Eye (tissue), 1 donor: ENCODE measurements at regions not wholly inside any gene's neighbourhood (a gene's known extent, or its start where the extent isn't known, plus 50 kb on each side); places are given as distances from the start of the nearest gene placed in this dataset.
"Not testable (repeated sequence)": the region's sequence is repeated elsewhere in the genome, so short reads cannot be mapped to it uniquely, and the experiment has no call there.

Experiments
- DNase-seq: peaks from one replicate; pipeline ENCODE4 v3.0.0-alpha.2; 2015

GRCh38 chr5:124154714-124155113 lies 591.7 kb downstream of the ZNF608 start:
- no peak for DNase-seq

DNA sequence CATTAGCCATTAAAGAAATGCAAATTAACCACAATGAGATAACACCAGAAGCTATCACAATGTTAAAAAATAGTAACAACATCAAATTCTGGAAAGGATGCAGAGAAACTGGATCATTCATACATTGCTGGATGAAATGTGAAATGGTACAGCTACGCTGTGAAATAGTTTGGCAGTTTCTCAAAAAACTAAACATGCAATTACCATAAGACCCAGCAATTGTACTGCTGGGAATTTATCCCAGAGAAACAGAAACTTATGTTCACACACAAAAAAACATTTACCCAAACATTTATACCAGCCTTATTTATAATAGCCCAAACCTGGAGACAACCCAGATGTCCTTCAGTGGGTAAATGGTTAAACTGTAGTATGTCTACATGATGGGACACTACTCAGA lies 592.9 kb downstream of the ZNF608 start:
- DNase-seq, result no peak

- DNase-seq, result no peak
Observed at GRCh38 chr5:124148574-124148973, 597.9 kb downstream of the ZNF608 start.

- DNase-seq, result no peak
Observed at GRCh38 chr5:124140060-124140459, 606.4 kb downstream of the ZNF608 start.

DNA sequence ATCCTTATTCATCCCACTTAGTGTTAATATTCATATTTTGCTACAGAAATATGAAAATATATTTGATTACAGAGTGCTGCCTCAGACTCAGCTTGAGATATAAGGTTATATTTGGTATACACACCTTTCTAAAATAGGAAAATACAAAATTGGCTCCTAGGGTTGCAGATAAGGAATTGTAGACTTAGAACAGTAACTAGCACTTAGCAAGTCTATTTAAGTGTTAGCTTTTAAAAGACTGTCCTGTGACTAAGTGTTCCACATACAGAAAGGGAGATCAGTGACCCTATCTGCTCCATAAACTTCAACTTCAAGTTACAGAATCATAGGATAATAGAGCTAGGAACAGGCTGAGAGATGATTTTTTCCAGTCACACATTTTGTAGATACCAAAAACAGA lies 607.0 kb downstream of the ZNF608 start:
- DNase-seq, result no peak

GRCh38 chr5:124136609-124137008 lies 609.8 kb downstream of the ZNF608 start:
- no peak for DNase-seq

- DNase-seq, result no peak
Observed at GRCh38 chr5:124134941-124135340, 611.5 kb downstream of the ZNF608 start.

GRCh38 chr5:124133406-124133805 lies 613.0 kb downstream of the ZNF608 start:
- no peak for DNase-seq

GRCh38 chr5:124132843-124133242 lies 613.6 kb downstream of the ZNF608 start:
- DNase-seq, result no peak

GRCh38 chr5:124131466-124131865 lies 615.0 kb downstream of the ZNF608 start:
- DNase-seq, result no peak

- DNase-seq, result no peak
Observed at GRCh38 chr5:124130816-124131215, 615.6 kb downstream of the ZNF608 start.

DNA sequence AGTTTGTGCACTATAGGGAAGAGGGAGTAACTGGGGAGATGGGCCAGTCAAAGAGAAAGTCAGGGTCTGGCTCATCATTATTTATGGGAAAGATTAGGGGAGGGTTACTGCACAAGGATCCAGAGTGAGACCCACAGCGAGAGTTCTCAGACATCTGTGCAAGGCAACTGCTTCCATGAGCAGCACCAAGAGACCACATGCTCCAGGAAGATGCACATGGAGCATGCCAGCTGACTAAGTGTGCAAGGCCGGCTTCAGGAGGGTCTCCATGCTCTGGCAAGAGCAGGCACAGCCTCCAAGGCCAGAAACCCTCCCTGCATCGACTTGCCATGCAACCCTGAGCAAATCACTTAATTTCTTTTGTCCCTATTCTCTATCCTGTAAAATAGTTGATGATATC lies 616.9 kb downstream of the CSNK1G3 start:
- no peak for DNase-seq

GRCh38 chr5:124126504-124127217 lies 614.7 kb downstream of the CSNK1G3 start:
- DNase-seq, result no peak

DNA sequence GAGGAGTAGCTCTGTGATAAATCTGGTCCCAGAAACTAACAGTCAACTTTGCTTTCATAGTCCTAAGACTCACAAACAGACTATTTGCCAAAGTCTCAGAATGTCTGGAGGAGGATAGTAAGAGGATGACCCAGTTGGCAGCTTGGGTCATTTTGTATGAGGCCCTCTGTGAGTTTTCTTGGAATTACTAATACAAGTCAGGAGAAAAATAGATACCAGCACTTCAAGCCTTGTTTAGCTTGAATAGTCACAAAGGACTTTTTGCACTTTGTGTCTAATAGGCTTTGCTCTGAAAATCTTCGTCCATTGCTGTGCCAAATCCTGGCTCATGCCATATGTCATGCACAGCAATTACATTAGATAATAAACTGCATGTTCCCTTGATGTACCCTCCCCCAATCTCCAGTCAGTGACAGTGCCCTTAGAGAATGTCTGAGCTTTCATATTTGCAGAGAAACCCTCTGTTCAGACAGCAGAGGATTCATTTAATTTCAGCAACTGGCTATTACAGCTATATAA lies 612.8 kb downstream of the CSNK1G3 start:
- peak; percentile 67 for DNase-seq

DNA sequence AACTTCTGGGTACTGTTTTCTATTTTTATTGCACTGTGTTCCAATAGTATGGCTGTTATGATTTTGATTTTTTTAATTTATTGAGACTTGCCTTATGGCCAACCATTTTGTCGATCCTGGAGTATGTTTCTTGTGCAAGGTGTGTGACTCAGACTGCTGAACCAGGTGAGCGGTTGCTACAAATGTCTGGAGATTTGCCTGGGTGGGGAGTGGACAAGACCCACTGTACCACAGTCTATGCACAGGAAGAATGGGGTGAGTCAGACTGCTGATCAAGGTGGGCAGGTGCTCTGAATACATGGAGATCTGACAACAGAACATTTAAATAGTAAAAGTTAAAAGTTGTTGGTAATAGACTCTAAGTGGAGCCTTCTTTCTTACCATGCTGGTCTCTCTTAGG lies 609.2 kb downstream of the CSNK1G3 start:
- DNase-seq, result no peak

- no peak for DNase-seq
Observed at GRCh38 chr5:124114911-124115310, 602.9 kb downstream of the CSNK1G3 start.

GRCh38 chr5:124111886-124112285 lies 599.9 kb downstream of the CSNK1G3 start:
- DNase-seq, result no peak

GRCh38 chr5:124110942-124111341 lies 599.0 kb downstream of the CSNK1G3 start:
- DNase-seq, result no peak

DNA sequence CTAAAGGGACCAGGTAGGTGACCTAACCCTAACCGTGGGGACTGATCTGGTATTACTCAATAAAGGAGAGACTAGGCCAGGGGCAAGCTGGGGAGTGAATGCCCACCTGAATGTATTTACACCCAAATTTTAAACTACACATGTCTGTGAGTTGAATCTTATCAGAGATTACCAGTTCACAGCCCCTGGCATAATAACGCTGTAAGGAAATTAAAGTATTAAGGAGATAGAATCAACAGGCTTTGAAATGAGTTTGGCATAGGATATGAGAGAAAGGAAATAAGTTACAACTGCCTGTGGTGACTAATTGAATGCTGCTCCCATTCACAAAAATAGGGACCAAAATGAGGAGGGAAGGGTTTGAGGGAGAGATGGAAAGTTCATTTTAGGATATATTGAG lies 593.3 kb downstream of the CSNK1G3 start:
- DNase-seq, result no peak

DNA sequence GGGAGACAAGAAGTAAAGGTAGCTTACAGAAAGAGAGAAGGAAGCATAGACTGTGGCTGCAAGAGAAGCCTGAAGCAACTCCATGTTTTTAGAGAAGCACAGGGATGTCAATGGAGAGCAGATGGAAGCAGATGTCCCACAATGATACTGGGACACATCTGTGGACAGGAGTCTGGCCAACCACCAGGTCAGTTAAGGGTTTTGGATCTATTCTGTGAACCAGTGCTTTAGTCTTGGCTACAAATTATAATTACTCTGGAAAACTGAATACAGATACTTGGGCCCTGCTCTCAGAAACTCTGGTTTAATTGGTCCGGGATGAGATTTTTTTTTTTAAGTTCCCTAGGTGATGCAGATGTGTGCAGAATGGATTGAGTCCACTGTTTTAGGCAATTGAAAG lies 592.8 kb downstream of the CSNK1G3 start:
- no peak for DNase-seq

GRCh38 chr5:124104344-124104743 lies 592.4 kb downstream of the CSNK1G3 start:
- no peak for DNase-seq

- DNase-seq, result no peak
Observed at GRCh38 chr5:124103671-124104070, 591.7 kb downstream of the CSNK1G3 start.

DNA sequence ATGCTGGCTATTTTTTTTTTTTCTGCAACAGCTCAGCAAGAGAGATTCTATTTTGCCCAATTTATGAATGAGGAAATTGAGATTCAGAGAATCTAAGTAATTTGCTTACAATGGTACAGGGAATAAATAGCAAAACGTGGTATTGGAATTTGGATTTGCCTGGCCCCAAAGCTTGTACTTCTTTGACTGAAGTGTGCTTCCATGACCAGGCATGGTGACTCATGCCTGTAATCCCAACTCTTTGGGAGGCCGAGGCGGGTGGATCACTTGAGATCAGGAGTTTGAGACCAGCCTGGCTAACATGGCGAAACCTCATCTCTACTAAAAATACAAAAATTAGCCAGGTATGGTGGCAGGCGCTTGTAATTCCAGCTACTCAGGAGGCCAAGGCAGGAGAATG lies 591.1 kb downstream of the CSNK1G3 start:
- DNase-seq, result not testable (repeated sequence)

DNA sequence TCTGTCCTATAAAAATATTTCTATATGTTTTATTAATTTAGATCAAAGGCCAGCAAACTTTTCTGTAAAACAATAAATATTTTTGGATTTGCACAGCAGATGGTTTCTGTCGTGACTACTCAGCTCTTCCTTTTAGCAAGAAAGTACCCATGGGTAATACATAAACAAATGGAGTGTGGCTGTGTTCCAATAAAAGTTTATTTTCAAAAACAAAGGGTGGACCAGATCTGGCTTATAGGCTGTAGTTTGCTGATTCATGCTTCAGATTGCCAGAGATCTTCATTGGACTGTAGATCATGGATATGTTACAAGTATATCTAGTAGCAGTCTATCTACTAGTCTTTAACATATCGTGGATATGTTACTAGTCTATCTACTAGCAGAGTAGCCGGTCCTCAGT lies 590.5 kb downstream of the CSNK1G3 start:
- peak; percentile 7 for DNase-seq

DNA sequence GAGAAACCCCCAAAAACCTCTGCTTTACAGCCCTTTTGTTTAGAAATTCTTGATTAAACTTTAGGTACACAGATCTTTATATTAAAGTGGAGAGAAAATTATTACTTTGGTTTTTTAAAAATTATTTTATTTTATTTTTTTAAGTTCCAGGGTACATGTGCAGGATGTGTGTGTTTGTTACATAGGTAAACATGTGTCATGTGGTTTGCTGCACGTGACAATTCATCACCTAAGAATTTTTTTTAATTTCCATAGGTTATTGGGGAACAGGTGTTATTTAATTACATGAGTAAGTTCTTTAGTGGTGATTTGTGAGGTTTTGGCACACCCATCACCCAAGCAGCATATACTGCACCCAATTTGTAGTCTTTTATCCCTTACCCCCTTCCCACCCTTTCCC lies 581.7 kb downstream of the CSNK1G3 start:
- no peak for DNase-seq
